ENCODE measurements at regions not wholly inside any gene's neighbourhood (a gene's known extent, or its start where the extent isn't known, plus 50 kb on each side); places are given as distances from the start of the nearest gene placed in this dataset.

DNA sequence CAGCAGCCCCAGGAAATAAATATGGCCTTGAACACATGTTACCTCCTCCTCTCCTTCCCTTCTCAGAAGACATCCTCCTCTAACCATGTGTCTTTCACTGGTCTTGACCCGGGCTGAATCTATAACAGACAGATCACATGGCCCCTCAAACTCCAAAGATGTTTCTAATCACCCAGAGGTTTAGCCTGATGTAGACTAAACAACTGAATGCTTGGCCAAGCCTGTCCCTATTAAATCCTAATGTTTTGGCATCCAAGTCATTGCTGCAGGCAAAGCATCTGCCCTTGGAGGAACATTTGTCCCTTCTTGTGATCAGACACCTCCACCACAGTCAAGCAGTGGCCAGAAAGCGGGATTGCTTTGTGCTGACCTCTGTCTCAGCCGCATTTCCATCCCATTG, 65.5 kb downstream of the ANKRD60 start:
- Mint-ChIP-seq H3K27ac (no peak overlapping the region), H3K27me3 (ENCODE audit: low read depth, poor library complexity) (peaks cover 13% of the 10 kb centered on the region), H3K4me3 (no peak overlapping the region), H3K36me3 (ENCODE audit: low read depth) (no peaks in the 10 kb centered on the region), H3K4me1 (peaks cover 27% of the 10 kb centered on the region), H3K9me3 (peaks cover 4% of the 10 kb centered on the region)
- no peak for DNase-seq
- TF ChIP-seq, protein P1, sequence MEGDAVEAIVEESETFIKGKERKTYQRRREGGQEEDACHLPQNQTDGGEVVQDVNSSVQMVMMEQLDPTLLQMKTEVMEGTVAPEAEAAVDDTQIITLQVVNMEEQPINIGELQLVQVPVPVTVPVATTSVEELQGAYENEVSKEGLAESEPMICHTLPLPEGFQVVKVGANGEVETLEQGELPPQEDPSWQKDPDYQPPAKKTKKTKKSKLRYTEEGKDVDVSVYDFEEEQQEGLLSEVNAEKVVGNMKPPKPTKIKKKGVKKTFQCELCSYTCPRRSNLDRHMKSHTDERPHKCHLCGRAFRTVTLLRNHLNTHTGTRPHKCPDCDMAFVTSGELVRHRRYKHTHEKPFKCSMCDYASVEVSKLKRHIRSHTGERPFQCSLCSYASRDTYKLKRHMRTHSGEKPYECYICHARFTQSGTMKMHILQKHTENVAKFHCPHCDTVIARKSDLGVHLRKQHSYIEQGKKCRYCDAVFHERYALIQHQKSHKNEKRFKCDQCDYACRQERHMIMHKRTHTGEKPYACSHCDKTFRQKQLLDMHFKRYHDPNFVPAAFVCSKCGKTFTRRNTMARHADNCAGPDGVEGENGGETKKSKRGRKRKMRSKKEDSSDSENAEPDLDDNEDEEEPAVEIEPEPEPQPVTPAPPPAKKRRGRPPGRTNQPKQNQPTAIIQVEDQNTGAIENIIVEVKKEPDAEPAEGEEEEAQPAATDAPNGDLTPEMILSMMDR (IDR thresholded peaks at IDR 0.05) = no peak

DNA sequence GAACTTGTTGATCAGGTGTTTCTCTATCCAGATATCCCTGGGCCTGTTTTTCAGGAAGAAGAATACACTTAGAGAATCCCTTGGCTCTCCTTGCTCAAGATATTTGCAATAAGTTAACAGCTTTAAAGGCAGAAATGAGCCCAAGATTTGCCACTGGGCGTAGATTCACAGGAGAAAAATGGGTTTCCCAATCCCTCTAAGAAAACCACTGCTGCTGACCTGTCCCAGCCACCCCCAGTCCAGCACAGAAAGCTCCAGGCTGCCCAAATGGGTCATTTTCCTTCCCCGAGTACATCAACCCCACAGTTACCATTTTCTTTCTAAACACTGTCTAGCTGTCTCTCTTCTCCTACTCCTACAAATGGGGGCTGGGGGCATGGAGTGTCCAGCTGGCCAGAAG, 67.3 kb downstream of the ANKRD60 start:
- Mint-ChIP-seq H3K4me1 (peaks cover 11% of the 10 kb centered on the region), H3K27me3 (ENCODE audit: low read depth, poor library complexity) (peaks cover 10% of the 10 kb centered on the region), H3K36me3 (ENCODE audit: low read depth) (no peaks in the 10 kb centered on the region), H3K9me3 (peaks cover 4% of the 10 kb centered on the region), H3K4me3 (no peak overlapping the region), H3K27ac (no peak overlapping the region)
- DNase-seq = no peak
- TF ChIP-seq, protein P1 (IDR thresholded peaks at IDR 0.05) = no peak

DNA sequence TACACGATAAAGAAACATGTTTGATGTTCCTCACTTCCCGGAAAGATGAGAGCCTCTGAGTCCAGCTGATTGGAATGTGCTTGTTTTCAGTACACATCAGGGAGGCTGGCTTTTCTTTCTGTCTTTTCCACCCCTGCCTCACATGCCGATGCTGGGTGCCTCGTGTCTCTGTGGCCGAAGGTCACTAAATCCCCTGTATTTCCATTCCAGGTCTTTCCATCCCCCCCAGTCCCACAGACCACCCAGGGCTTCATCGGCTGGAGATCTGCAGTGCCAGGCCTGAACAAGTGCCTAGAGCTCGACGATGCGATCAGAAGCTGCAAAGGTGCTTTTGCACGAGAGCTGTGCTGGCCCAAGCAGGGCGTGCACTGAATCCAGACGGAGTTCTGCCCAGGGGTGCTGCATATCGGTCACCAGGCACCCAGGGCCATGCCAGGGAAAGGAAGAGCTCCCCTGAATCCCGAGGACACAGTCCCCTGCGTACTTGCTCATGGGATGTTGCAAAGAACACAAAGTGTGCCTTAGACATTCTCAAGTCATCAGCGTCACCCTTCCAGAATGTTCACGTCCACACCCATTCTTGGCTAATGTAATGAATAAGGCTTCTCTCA, 67.9 kb downstream of the ANKRD60 start:
- H3K27ac Mint-ChIP-seq = no peak overlapping the region
- peaks cover under 1% of the 10 kb centered on the region for H3K9me3 Mint-ChIP-seq
- peaks cover 11% of the 10 kb centered on the region for H3K4me1 Mint-ChIP-seq
- no peaks in the 10 kb centered on the region for H3K36me3 Mint-ChIP-seq (ENCODE audit: low read depth)
- DNase-seq = no peak
- peaks cover 17% of the 10 kb centered on the region for H3K27me3 Mint-ChIP-seq (ENCODE audit: low read depth, poor library complexity)
- H3K4me3 Mint-ChIP-seq = no peak overlapping the region
- TF ChIP-seq, protein P1 (IDR thresholded peaks at IDR 0.05) = no peak

DNA sequence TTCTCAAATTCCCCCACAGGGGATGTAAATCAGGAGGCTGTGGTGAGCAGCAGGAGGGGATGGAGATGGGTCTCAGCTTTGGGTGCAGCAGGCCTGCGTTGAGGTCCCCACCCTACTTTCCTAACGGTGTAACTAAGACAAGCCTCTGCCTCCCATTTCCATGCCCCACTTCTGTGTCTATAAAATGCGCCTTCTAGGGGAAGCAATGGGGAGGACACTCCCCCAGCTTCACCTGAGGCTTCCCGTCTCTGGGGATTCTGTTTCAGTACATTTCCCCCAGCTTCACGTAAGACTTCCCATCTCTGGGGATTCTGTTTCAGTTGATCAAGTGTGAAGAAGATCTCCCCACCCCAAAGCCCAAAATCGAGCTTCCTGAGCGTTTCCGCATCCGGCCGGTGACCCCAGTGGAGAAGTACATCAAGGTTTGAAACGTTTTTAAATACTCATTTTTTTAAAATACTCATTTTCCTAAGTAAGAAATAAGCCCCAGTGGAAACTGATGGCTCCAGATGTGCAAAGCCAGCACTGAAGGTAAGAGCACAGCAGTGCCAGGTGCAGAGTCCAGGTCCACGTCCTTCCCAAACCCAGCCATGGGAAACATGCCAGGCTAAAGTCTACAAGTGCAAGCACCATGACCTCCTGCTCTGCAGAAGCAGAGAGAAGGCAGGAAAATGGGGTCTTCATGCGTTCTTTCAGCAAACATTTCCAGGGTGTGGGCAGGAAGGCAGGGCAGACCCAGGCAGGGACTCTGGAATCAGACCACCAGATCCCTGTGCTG, 73.1 kb downstream of the ANKRD60 start:
- H3K36me3 Mint-ChIP-seq (ENCODE audit: low read depth) = no peaks in the 10 kb centered on the region
- no peaks in the 10 kb centered on the region for H3K9me3 Mint-ChIP-seq
- H3K4me3 Mint-ChIP-seq = no peak overlapping the region
- DNase-seq = no peak
- H3K27ac Mint-ChIP-seq = no peak overlapping the region
- H3K4me1 Mint-ChIP-seq = peaks cover 15% of the 10 kb centered on the region
- peaks cover 61% of the 10 kb centered on the region for H3K27me3 Mint-ChIP-seq (ENCODE audit: low read depth, poor library complexity)
- TF ChIP-seq, protein P1 (IDR thresholded peaks at IDR 0.05) = no peak

DNA sequence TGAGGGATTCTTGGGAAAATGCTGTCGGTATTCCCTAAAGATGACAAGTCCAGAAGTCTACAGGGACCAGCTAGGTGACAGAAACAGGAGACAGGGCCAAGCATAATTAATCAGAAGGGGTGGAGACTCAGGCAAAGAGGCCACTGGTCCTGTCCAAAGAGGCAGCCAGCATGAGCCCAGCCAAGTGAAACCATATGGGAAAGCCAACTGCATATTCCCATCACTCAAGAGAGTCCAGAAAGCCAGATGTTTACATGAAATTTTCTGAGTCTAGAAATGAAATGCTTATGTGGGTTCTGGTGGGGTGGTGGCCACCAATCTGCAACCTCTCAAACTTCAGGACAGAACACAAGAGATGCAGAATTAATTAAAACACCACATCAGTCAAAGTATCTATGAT, 74.3 kb downstream of the ANKRD60 start:
- TF ChIP-seq, protein P1 (IDR thresholded peaks at IDR 0.05) = no peak

More for the DNA sequence above, 74.3 kb downstream of the ANKRD60 start:
- Mint-ChIP-seq H3K27ac (no peak overlapping the region), H3K4me1 (peaks cover 18% of the 10 kb centered on the region), H3K36me3 (ENCODE audit: low read depth) (no peaks in the 10 kb centered on the region), H3K27me3 (ENCODE audit: low read depth, poor library complexity) (peaks cover 73% of the 10 kb centered on the region), H3K9me3 (peaks cover under 1% of the 10 kb centered on the region), H3K4me3 (no peak overlapping the region)
- DNase-seq = no peak
